HUDEP-2 (cell line): ENCODE measurements at regions not wholly inside any gene's neighbourhood (a gene's known extent, or its start where the extent isn't known, plus 50 kb on each side); places are given as distances from the start of the nearest gene placed in this dataset.
A peak's percentile ranks its signal among the peaks of the same experiment; 100 is the strongest.
"Not testable (repeated sequence)": the region's sequence is repeated elsewhere in the genome, so short reads cannot be mapped to it uniquely, and the experiment has no call there.

ENCODE experiments used
- DNase-seq, 76 experiments: peaks; one replicate each; lab custom pipeline; 2025; ENCODE audit not compliant: unreplicated experiment in 76 of 76; lab: John Stamatoyannopoulos, UW

DNA sequence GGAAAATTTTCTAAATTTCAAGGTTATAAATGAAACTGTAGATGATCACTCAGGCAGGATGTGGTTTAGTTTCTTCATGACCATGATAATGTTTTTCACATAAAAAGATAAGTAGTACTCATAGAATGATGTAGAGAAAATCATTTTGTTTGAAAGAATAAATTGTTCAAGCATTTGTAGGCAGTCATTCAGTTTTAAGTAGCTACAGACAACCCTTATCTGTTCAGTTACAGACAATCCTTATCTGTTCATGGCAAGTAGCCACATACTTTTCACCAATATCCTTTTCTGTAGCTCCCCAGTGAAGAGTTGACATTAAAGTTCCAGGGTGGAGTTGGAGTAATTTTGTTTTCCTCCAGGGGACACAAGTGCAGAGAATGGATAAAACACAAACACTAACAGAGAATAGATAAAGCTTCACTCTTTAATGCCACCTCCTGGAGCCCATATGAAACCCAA, 278.1 kb upstream of the TNC start:
- peak in 38 of 76 experiments; percentile 2 to 86 (median 50) for DNase-seq

DNA sequence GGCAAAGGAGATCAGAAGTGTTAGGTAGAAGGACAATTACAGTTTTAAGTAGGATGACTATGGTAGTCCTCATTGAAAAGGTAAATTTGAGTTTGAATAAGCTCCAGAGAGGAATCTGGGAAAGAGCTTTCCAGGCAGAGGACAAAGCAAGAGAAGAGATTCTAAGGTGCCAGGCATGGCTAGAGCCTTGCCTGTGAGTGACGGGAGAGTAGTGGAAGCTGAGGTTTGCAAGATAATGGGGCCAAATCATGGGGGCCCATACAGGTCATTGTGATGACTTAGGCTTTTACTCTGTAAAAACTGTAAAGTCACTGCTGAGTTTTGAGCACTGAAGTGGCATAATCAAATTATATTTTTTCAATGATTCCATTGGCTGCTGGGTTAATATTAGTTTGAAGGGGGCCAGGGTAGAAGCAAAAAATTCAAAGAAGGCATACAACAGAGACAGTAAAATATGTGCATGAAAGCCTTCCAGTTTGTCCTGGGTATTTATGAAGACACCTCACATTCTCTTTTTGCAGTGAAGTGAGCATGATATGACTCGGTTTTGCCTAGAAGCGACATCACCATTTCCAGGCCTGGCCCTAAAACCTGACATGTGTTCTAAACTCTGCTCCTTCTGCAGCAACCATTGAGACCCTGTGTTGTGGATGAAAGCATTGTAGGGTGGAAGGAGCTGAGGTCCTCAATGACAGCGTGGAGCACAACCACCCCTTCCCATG, 279.8 kb upstream of the TNC start:
- no peak for DNase-seq

DNA sequence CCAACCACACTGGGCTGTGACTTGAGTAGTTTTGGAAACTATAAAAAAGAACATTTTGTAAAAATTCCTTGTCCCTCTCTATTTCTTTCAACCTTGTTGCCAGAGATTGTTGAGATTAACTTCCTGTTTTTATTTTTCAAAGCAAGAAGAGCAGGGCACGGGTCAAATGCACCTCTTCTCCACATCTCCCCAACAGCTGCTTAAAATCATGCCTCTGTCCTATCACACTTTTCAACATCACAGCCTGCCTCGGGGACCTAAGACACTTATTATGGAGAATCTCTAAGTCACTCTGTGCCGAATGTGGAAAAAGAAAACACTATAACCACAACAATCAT, 280.3 kb upstream of the TNC start:
- no peak for DNase-seq

DNA sequence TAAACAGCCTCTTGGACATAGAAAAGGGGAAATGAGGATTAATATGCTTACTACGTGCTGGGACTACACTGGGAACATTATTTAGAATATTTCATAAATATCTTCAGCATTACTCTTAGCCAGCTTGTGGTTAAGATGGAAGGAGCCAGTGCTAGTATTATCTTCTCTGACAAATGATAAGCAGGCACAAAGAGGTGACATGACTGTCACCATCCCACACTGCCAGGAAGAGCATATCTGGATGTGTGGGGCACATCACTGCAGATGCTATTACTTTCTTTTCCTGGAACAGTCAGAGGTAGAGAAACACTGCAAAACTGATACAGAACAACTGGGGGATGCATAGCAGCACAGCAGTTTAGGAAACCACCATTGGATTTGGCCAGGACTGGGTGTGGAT, 281.0 kb upstream of the TNC start:
- peak in 16 of 76 experiments; percentile 1 to 36 (median 14) for DNase-seq

DNA sequence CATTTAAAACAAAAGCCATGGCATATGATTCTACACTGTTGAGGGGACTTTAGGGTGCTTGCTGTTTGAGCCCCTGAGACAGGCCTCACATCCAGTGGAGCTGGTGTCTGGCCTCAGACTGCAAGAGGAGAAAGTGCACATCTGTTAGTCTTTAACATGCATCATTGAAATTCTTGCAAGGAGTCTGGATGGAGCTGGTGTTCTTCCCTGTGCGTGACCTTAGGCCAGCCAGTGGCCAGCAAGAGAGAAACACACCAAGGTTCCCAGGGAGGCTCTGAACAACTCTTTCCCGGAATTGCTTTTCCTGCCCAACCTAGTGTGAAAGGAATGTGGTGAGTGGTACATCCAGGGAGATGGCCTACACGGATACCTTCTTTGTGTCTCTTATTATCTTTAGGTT, 282.8 kb upstream of the TNC start:
- DNase-seq, result no peak

DNA sequence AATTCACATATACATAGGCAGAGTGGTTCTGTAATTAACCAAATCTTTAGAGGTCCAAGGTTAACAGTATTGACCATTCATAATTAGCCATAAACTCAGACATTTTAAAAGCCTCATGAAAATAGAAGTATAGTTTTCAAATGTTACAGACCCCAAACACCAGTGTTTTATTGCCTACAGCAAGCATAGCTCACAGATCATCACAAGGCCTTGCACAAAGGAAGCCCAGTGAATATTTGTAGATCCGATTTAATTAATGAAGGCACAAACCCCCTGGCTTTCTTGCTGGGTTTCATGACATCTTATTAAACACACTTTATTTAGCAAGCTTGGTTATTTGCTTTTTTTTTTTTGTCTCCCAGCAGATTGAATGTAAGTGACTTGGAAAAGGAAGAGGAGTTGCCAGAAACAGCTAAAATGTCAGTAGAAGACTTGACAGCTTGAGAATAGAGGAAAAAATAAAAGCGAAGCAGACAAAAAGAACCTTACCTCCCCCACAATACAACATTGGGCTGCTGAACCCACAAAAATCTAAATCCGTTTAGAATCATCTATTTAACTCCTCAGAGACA, 283.9 kb upstream of the TNC start:
- DNase-seq, result no peak

DNA sequence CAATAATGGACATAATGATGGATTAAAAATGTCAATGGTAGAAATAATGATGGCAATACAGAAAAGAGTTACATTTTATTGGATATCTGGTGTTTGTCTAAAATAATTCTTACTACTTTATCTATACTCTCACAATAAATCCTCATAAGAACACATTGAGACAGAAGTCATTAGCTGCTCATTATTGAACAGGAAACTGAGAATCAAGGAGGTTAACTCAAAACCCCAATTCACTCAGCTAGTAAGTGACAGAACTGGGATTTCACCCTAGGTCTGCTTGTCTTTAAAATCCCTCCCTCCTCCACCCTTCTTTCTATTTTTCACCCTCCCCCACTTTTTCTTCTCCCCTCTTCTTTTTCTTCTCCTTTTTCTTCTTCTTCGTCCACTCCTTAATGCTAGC, 285.8 kb upstream of the TNC start:
- DNase-seq, result no peak

DNA sequence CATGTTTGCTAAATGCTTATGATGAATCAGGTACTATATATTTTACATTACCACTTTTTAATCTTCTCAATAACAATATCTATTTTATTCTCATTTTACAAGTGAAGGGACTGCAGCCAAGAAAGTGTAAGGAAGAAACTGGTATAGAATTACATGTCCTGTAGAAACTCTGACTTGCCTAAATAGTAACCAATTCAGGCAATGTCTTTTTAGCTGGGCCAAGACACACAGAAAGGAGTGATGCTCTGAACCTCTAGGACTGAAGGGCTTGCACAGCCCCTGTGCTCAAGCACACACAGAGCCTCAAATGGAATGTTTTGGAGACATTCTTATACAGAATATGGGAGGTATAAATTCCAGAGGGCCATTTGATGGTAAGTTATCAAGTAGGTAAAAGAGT, 286.4 kb upstream of the TNC start:
- no peak for DNase-seq

DNA sequence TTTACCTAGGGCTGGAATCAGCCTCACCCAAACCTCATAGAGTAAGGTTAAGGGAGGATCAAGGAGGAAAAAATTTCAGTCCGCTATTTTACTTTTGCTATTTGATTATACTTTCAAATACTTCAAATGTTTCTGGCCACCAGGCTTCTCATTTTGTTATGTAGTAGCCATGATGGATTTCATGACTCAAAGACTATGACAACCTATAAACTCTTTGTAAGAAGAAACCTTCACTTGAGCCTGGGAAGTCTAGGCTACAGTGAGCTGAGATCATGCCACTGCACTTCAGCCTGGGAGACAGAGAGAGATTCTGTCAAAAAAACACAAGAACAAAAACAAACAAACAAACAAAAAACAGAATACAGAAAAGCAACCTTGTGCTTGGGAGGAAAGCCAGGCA, 293.6 kb upstream of the TNC start:
- DNase-seq, result no peak

DNA sequence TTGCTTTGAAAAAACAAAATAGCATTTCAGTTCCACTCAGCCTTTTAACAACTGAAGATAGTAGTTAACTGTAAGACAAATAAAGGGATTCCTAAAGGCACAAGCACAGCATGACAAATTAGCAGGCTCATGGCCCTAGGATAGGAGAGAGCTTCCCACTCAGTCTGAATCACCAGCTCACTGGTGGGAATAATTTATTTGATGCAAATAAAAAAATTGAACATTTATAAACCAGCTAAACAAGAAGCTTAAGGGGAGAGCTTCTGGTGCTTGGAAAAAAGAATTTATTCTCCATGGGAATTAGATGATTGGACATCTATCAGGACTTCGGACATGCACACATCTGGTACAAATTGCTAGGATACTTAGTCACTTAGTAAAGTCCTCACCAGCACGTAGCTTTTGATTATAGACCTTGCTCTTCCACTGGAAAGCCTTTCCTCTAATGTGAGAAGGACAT, 294.1 kb upstream of the TNC start:
- no peak for DNase-seq

DNA sequence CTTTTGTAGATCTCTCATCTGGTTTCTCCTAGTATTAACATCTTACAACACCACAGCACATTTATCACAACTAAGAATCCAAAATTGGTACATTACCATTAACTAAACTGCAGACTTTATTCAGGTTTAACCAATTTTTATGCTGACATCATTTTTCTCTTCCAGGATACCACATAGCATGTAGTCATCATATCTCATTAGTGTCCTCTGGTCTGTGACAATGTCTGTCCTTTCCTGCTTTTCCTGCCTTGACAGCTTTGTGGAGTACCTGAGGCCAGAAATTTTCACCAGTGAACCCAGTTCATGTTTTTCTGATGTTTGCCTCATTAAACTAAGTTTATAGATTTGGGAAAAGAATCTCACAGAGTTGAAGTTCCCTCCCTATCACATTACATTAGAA, 294.7 kb upstream of the TNC start:
- no peak for DNase-seq

DNA sequence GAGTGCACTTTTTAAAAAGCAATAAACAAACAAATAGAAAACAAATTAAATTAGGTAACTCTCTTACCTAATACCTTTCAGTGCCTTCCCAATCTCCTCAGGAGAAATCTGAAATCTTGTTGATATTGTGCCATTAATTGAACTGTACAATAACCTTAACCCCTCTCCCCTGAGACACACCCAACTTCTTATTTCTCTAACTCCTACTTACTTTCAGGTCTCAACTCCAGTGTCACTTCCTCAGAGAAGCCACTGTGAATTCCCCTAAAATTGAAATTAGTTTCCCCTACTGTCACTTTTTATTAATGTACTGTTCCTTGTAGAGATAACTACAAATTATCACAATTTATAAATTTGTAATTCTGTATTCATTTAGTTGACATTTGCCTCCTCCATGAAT, 295.3 kb upstream of the TNC start:
- DNase-seq, result no peak

DNA sequence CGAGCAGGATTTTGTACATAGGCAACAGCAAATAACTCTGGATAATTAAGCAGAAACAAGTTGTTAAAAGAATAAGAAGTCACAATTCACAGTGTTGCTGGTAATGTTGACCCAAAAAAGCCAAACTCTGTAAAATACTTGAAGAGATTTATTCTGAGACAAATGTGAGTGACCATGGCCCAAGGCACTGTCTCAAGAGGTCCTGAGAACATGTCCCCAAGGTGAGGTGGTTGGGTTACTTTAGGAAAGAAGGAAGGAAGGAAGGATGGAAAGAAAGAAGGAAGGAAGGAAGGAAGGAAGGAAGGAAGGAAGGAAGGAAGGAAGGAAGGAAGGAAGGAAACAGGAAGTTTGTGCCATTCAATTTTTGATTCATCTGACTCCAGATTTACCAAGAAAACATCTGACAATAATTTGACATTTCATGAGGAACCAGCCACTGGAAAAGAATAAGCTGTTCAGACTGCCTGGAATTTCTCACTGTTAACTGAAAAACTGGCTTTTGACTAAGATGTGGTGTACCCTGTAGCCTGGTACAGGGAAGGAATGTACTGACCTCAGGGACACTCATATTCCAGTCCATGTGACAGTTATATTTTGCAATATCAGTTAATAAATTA, 295.9 kb upstream of the TNC start:
- no peak for DNase-seq

DNA sequence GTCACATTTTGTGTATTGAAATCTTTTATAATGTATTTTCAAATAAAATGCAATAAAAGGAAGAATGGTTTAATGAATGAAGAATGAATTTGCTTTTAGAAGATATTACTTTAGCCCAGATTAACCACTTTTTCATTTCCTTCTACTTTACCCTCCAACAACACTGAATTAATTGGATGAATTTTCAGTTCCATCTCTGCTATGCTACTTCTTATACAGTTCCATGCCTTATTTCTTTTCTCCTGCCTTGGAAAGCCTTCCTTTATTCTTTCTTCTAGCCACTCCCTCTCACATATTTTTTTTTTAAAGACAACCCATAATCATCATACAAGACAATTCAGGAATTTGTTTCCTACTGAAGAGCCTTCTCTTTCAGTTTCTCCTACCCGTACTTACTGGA, 296.6 kb upstream of the TNC start:
- DNase-seq, result no peak

DNA sequence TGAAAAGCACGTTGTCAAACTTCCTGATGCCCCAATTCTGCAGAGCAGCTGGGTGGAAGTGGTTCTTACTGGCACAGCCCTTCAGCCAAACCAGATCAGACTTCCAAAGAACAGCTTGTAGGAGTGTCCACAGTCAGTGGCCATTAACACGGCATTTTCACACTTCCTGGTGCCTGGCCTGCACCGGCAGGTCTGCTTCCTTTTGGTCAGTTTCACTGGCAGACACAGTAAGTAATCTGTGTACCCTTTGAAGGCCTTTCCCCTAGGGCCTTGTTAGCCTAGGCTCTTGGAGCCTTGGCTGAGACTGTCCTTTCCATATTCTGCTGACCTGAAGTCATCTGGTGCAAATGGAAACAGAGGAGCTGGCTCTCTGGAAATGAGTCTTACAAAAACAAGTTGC, 297.5 kb upstream of the TNC start:
- DNase-seq, result no peak

DNA sequence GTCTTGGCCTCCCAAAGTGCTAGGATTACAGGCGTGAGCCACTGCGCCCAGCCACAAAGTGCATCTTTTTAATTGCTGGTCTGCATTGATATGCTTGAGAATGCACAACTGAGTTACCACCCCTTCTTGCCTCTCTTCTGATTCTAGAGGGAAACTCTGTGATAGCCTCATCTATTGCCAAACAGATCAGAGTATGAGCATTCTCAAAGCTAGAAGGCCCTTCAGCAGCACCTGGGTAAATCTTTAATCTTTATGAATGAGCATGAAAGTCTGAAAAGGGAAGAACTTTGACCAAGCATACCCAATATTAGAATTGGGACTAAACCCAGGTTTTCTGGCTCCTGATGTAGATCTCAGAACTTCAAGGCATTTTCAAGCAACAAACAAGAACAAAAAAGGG, 298.3 kb upstream of the TNC start:
- DNase-seq, result no peak

DNA sequence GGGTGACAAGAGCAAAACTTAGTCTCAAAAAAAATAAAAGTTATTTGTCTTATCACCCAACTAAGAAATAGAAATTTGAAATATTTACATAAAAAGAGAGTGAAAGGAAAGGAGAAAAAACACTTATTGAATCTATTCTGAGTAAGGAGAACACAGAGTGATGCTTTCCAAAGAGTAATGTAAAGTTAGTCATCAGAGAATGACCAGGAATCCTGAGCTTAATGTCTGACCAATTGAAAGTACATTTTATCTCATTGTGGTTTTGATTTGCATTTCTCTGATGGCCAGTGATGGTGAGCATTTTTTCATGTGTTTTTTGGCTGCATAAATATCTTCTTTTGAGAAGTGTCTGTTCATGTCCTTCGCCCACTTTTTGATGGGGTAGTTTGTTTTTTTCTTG, 300.2 kb upstream of the TNC start:
- not testable (repeated sequence) for DNase-seq

DNA sequence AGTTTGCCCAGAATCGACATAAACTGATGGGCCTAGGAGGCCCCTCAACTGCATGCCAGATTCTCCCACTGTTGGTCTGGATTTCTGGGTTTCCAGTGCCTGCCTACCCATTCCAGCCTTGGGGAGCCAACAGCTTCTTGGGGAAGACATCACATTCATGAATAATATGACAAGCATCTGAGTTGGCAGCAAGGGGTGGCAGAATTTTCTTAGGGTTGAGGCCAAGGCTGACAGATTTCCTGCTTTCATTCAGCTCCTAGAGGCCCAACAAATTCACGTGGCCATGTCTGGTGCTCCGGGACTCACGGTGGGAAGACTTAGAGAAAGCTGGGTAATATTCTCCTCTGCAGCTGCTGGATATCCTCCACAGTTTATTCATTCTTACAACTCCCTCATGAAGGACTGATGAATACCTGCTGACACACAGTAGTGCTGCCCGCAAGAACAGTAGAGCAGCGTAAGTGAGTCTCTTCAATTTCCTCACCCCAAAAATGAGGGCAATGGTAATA, 305.0 kb upstream of the TNC start:
- no peak for DNase-seq

DNA sequence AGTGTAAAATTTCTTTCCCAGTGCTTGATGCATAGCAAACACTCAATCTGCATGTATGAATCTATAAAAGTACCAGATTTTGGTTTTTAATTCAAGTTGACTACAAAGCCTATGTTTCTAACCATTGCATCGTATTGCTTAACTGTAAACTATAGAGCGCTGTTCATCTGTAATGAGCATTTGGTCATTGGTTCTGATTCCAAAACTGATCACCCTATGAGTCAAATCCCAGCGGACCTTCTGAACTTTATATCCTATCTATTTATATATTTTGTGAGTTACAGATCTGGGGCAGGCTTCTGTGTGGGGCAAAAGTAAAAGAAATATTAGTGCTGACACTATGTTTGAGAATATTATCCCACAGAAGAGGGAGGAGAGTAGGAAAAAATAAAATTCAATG, 305.7 kb upstream of the TNC start:
- no peak for DNase-seq

DNA sequence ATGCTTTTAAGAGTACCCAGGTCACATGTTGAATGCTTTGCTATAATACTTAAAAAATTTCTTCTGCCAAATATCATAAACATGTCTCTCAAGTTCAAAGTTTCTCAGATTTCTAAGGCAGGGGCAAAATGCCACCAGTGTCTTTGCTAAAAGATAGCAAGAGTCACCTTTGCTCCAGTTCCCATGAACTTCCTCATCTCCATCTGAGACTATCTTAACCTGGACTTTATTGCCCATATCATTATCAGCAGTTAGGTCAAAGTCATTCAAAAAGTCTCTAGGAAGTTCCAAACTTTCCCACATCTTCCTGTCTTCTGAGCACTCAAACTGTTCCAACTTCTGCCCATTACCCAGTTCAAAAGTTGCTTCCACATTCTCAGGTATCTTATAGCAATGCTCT, 307.6 kb upstream of the TNC start:
- DNase-seq, result no peak

DNA sequence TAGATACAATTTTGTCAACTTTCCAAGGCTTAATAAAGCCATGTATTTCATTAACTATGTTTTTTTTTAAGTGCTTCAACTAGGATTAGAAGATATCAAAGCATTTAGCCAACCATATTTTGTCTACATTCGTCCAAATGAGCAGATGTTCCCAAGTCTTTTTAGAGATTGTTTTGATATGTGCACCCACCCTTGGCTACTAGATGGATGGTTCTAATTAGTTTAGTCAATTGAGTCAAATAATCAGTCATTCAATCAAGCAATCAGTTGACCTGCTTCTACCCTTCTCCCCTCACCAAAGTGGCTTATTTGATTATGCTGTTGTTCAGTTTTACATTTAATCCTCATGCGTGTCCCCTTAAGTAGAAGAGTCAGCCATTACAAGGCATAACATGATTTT, 319.5 kb upstream of the TNC start:
- no peak for DNase-seq

DNA sequence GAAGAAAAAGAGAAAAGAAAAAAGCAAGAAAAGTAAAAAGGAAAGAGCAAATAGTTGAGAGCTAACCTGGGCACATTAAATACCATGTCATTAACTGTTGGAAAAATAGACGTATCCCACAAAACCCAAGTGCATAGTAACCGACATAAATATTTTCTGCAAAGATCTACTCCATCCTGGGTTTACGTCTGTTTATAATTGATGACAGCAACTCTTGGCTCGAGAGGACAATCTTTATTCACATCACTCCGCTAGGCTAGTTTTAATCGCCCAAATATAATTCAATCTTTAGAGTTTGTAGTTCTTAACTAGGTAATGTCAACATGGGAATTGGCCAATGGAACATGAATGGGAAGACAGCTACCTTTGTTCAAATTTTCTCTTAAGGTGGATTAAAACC, 321.7 kb upstream of the TNC start:
- DNase-seq, result no peak
